HepG2 (cell line): ENCODE measurements at regions not wholly inside any gene's neighbourhood (a gene's known extent, or its start where the extent isn't known, plus 50 kb on each side); places are given as distances from the start of the nearest gene placed in this dataset.

ENCODE experiments used
- ATAC-seq: fragments of 200-7000 bp; cut with Tn5 transposase; 3 replicates; pipeline ENCODE4 v1.9.1; 2020; ENCODE audit warnings: mild to moderate bottlenecking, moderate library complexity
- BruUV-seq: library from RNA; stranded (reverse); fragments of 400-500 nt; replicated peaks from 2 replicates; lab custom pipeline; 2021; lab: Mats Ljungman, UMichigan
- CTCF ChIA-PET: fragments of 300-600 bp; formaldehyde crosslinking; extraction: SDS; loops from one replicate; lab custom pipeline; 2021; ENCODE audit warnings: low total read pairs, inconsistent platforms, low intra/inter-chr PET ratio; lab: Yijun Ruan, JAX
- POLR2A ChIA-PET: fragments of 350-600 bp; sonication (Branson Sonifier 250); formaldehyde crosslinking; loops from one replicate; lab custom pipeline; 2020; ENCODE audit warnings: antibody characterized with exemption, inconsistent platforms; lab: Yijun Ruan, JAX
- DNase-seq: peaks from one replicate; pipeline ENCODE4 v3.0.0-alpha.2; 2015; ENCODE audit warnings: low spot score
- FAIRE-seq: peaks from 3 replicates; lab custom pipeline; 2011; peaks lifted over from hg19 to GRCh38; lab: Jason Lieb, UNC
- H2AFZ ChIP-seq: one replicate; pipeline ENCODE4 v1.6.1; 2011; ENCODE audit warnings: low read length, inconsistent platforms
- H3K27ac ChIP-seq: fragments of 300-600 bp; 3 replicates; pipeline ENCODE4 v1.8.0; 2011; ENCODE audit warnings: mixed run types, mild to moderate bottlenecking, mixed read lengths, low read length, inconsistent platforms; ENCODE audit not compliant: insufficient read depth; ENCODE audit errors: extremely low read length
- H3K27me3 ChIP-seq, 2 experiments: fragments of 200-600 bp in 1 of 2; 2 replicates in 1 of 2; 3 replicates in 1 of 2; pipeline versions ENCODE4 v1.6.0 to v1.8.0; 2011; ENCODE audit warnings: low read length in 2 of 2, mild to moderate bottlenecking in 2 of 2, moderate library complexity in 2 of 2, inconsistent platforms in 1 of 2; ENCODE audit not compliant: insufficient read depth in 2 of 2, control insufficient read depth in 1 of 2
- H3K36me3 ChIP-seq, 2 experiments: fragments of 200-600 bp in 1 of 2; replicated peaks in 1 of 2; 2 replicates in 1 of 2; 3 replicates in 1 of 2; pipeline versions ENCODE4 v1.5.1 to v1.8.0; 2011; ENCODE audit warnings: low read length in 2 of 2, inconsistent platforms in 1 of 2; ENCODE audit not compliant: insufficient read depth in 2 of 2, control insufficient read depth in 1 of 2
- H3K4me1 ChIP-seq: 2 replicates; pipeline ENCODE4 v1.5.1; 2012; ENCODE audit warnings: low read length, inconsistent platforms; ENCODE audit not compliant: insufficient read depth
- H3K4me2 ChIP-seq: 2 replicates; pipeline ENCODE4 v1.6.0; 2011; ENCODE audit warnings: low read depth, low read length, inconsistent platforms
- H3K4me3 ChIP-seq, 3 experiments: fragments of 200-600 bp in 1 of 3; sonication (generic), shearing (Covaris generic) in 1 of 3; replicated peaks in 1 of 3; 2 replicates each; pipeline ENCODE4 v1.5.1; 2011 to 2016; ENCODE audit warnings: low read length in 3 of 3, inconsistent platforms in 2 of 3, low read depth in 2 of 3, mild to moderate bottlenecking in 2 of 3, control low read depth in 1 of 3, mixed read lengths in 1 of 3; ENCODE audit not compliant: insufficient read depth in 1 of 3
- H3K79me2 ChIP-seq: one replicate; pipeline ENCODE4 v1.6.1; 2011; ENCODE audit warnings: low read length, inconsistent platforms; ENCODE audit not compliant: insufficient read depth
- H3K9ac ChIP-seq: 2 replicates; pipeline ENCODE4 v1.6.0; 2011; ENCODE audit warnings: mild to moderate bottlenecking, low read depth, low read length, inconsistent platforms; ENCODE audit not compliant: insufficient read depth
- H3K9me3 ChIP-seq: 2 replicates; pipeline ENCODE4 v1.5.1; 2012; ENCODE audit warnings: mild to moderate bottlenecking, low read length
- H4K20me1 ChIP-seq: 2 replicates; pipeline ENCODE4 v1.6.0; 2011; ENCODE audit warnings: inconsistent platforms, mild to moderate bottlenecking, low read length, moderate library complexity; ENCODE audit not compliant: insufficient read depth
- CEBPB ChIP-seq: IDR thresholded peaks from 2 replicates; pipeline ENCODE4 v1.6.1; 2011; ENCODE audit warnings: low read depth, low read length, improper control_type of control experiment, borderline replicate concordance
- CEBPG ChIP-seq: IDR thresholded peaks from 2 replicates; pipeline ENCODE4 v1.6.1; 2016
- DNMT3B ChIP-seq: conservative IDR thresholded peaks from 2 replicates; pipeline ENCODE4 v1.6.1; 2016; ENCODE audit warnings: missing biosample characterization, control low read depth
- IRF9 ChIP-seq: sonication (generic); formaldehyde crosslinking; IDR thresholded peaks from 2 replicates; pipeline ENCODE4 v1.8.0; 2022; ENCODE audit warnings: missing genetic modification reagents, mild to moderate bottlenecking, borderline replicate concordance
- KMT2B ChIP-seq: IDR thresholded peaks from 2 replicates; pipeline ENCODE4 v1.6.1; 2016; ENCODE audit warnings: missing genetic modification reagents, missing compliant biosample characterization
- MIER3 ChIP-seq: IDR thresholded peaks from 2 replicates; pipeline ENCODE4 v1.6.1; 2016; ENCODE audit warnings: missing compliant biosample characterization, borderline replicate concordance
- SRSF1 ChIP-seq: fragments of 200-400 bp; formaldehyde crosslinking; optimal IDR thresholded peaks from 2 replicates; pipeline ENCODE3; 2017; ENCODE audit warnings: mild to moderate bottlenecking, low read depth, low read length, moderate library complexity
- ZNF101 ChIP-seq: sonication (generic); formaldehyde crosslinking; IDR thresholded peaks from 2 replicates; pipeline ENCODE4 v1.4.0; 2020; ENCODE audit warnings: mild to moderate bottlenecking, low read depth, missing genetic modification reagents, borderline replicate concordance
- ZNF143 ChIP-seq: sonication (generic); formaldehyde crosslinking; IDR thresholded peaks from 2 replicates; pipeline ENCODE4 v1.4.0; 2020; ENCODE audit warnings: missing genetic modification reagents
- ZNF251 ChIP-seq: sonication (generic); formaldehyde crosslinking; IDR thresholded peaks from 2 replicates; pipeline ENCODE4 v1.9.0; 2021; ENCODE audit warnings: mild to moderate bottlenecking, missing genetic modification reagents
- ZNF775 ChIP-seq: sonication (generic); formaldehyde crosslinking; IDR thresholded peaks from 2 replicates; pipeline ENCODE4 v1.4.0; 2020; ENCODE audit warnings: missing genetic modification reagents, mild to moderate bottlenecking, moderate library complexity, borderline replicate concordance
- WGBS: methylation state at CpG from one replicate; pipeline ENCODE4 v1.1.6; 2017; ENCODE audit warnings: low lambda C conversion rate; 5-methylcytosine and 5-hydroxymethylcytosine counted together
- in situ Hi-C: cut with HindIII; loops from 2 replicates; pipeline ENCODE4 v1.10.0; 2017; ENCODE audit warnings: low pct_unique_long_range_greater_than_20kb; ENCODE audit not compliant: extremely low pct_ligation_motif_present
- intact Hi-C: fragments of 100-400 bp; cut with micrococcal nuclease; formaldehyde crosslinking; loops from one replicate; pipeline ENCODE4 v1.10.0; 2022; ENCODE audit not compliant: unreplicated experiment
- TF ChIP-seq, protein P1 (sequence below): sonication (generic); formaldehyde crosslinking; IDR thresholded peaks from 2 replicates; pipeline ENCODE4 v1.8.1; 2022; ENCODE audit warnings: low read depth, mild to moderate bottlenecking, missing genetic modification reagents
- TF ChIP-seq, protein P2 (sequence below): sonication (generic); formaldehyde crosslinking; IDR thresholded peaks from 2 replicates; pipeline ENCODE4 v1.5.1; 2020; ENCODE audit warnings: missing genetic modification reagents, mild to moderate bottlenecking, borderline replicate concordance

- 95% methylated on average over 3 of the region's 3 CpGs for WGBS
- no peak overlapping the region for H3K4me2 ChIP-seq
- no peak for DNase-seq
- POLR2A ChIA-PET, result interaction anchor here (2.2 kb wide), 1 partner anchor 219 kb away, joined by 4 read pairs; no protein-coding TSS in a partner anchor
- BruUV-seq, result no TSS peak
- no peak overlapping the region for H3K9ac ChIP-seq
- intact Hi-C loops, result no loop called here
- H3K9me3 ChIP-seq, result no peaks in the 10 kb centered on the region
- no peak overlapping the region for H3K4me3 ChIP-seq
- TF ChIP-seq ZNF101 (CRISPR knock-in tag) (no peak), SRSF1 (no peak), ZNF775 (no peak), CEBPB (peak; percentile 73), CEBPG (CRISPR knock-in tag) (peak; percentile 48; the same call in 1 of the 2 replicates)
- TF ChIP-seq, all 625 proteins: peak for 2
- in situ Hi-C loops, result no loop called here
- H3K27me3 ChIP-seq, result no peaks in the 10 kb centered on the region
- H2AFZ ChIP-seq, result no peak overlapping the region
- CTCF ChIA-PET, result no interaction called here
- no peaks in the 10 kb centered on the region for H3K36me3 ChIP-seq
- H4K20me1 ChIP-seq, result no peaks in the 10 kb centered on the region
- no peaks in the 10 kb centered on the region for H3K79me2 ChIP-seq
- FAIRE-seq, result no peak
- H3K27ac ChIP-seq, result no peak overlapping the region
- peaks cover 47% of the 10 kb centered on the region for H3K4me1 ChIP-seq
- no peak for ATAC-seq
Observed at GRCh38 chr14:54172562-54172961, 215.9 kb upstream of the BMP4 start.

- BruUV-seq, result no TSS peak
- in situ Hi-C loops (no loop called here), intact Hi-C loops (loop anchor here (2.0 kb wide), 1 partner anchor 155 kb away; no protein-coding TSS in a partner anchor)
- no peak for TF ChIP-seq IRF9 (CRISPR knock-in tag)
- TF ChIP-seq DNMT3B (CRISPR knock-in tag), result no peak
- TF ChIP-seq, protein P1, sequence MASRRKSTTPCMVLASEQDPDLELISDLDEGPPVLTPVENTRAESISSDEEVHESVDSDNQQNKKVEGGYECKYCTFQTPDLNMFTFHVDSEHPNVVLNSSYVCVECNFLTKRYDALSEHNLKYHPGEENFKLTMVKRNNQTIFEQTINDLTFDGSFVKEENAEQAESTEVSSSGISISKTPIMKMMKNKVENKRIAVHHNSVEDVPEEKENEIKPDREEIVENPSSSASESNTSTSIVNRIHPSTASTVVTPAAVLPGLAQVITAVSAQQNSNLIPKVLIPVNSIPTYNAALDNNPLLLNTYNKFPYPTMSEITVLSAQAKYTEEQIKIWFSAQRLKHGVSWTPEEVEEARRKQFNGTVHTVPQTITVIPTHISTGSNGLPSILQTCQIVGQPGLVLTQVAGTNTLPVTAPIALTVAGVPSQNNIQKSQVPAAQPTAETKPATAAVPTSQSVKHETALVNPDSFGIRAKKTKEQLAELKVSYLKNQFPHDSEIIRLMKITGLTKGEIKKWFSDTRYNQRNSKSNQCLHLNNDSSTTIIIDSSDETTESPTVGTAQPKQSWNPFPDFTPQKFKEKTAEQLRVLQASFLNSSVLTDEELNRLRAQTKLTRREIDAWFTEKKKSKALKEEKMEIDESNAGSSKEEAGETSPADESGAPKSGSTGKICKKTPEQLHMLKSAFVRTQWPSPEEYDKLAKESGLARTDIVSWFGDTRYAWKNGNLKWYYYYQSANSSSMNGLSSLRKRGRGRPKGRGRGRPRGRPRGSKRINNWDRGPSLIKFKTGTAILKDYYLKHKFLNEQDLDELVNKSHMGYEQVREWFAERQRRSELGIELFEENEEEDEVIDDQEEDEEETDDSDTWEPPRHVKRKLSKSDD, result no peak
- TF ChIP-seq, protein P2, sequence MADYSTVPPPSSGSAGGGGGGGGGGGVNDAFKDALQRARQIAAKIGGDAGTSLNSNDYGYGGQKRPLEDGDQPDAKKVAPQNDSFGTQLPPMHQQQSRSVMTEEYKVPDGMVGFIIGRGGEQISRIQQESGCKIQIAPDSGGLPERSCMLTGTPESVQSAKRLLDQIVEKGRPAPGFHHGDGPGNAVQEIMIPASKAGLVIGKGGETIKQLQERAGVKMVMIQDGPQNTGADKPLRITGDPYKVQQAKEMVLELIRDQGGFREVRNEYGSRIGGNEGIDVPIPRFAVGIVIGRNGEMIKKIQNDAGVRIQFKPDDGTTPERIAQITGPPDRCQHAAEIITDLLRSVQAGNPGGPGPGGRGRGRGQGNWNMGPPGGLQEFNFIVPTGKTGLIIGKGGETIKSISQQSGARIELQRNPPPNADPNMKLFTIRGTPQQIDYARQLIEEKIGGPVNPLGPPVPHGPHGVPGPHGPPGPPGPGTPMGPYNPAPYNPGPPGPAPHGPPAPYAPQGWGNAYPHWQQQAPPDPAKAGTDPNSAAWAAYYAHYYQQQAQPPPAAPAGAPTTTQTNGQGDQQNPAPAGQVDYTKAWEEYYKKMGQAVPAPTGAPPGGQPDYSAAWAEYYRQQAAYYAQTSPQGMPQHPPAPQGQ (CRISPR knock-in tag), result no peak
- TF ChIP-seq ZNF143 (CRISPR knock-in tag), result no peak
- TF ChIP-seq KMT2B (CRISPR knock-in tag), result no peak
- TF ChIP-seq MIER3 (CRISPR knock-in tag), result no peak
- no peak for TF ChIP-seq ZNF251 (CRISPR knock-in tag)
Observed at GRCh38 chr14:54173802-54174201, 217.2 kb upstream of the BMP4 start.

More at GRCh38 chr14:54173802-54174201, 217.2 kb upstream of the BMP4 start:
- Histone ChIP-seq H3K79me2 (no peaks in the 10 kb centered on the region), H3K27ac (peak overlapping the region; percentile 39), H3K9ac (no peak overlapping the region), H3K4me2 (no peak overlapping the region), H3K27me3 (no peaks in the 10 kb centered on the region), H3K9me3 (no peaks in the 10 kb centered on the region), H3K36me3 (no peaks in the 10 kb centered on the region), H2AFZ (no peak overlapping the region), H3K4me3 (no peak overlapping the region), H3K4me1 (peaks cover 59% of the 10 kb centered on the region), H4K20me1 (no peaks in the 10 kb centered on the region)
- ATAC-seq, result no peak
- no peak for DNase-seq
- no peak for FAIRE-seq
- ChIA-PET POLR2A (interaction anchor here (0.9 to 3.2 kb wide), 5 partner anchors 33 to 231 kb away, joined by 3 to 66 read pairs (median 7); partner anchors contain the start of gene BMP4), CTCF (no interaction called here)
- 100% methylated on average over 2 of the region's 2 CpGs for WGBS
